GM12891 (cell line): ENCODE measurements at regions not wholly inside any gene's neighbourhood (a gene's known extent, or its start where the extent isn't known, plus 50 kb on each side); places are given as distances from the start of the nearest gene placed in this dataset.

ENCODE experiments used
- DNase-seq: peaks from one replicate; pipeline ENCODE4 v3.0.0; 2011; ENCODE audit warnings: low spot score; ENCODE audit not compliant: insufficient read length
- FAIRE-seq: peaks from 2 replicates; lab custom pipeline; 2011; peaks lifted over from hg19 to GRCh38; lab: Jason Lieb, UNC
- PAX5 ChIP-seq: IDR thresholded peaks from 2 replicates; pipeline ENCODE4 v1.6.1; 2011; ENCODE audit warnings: low read length, moderate library complexity, mild to moderate bottlenecking; ENCODE audit not compliant: insufficient read depth, severe bottlenecking
- POLR2A ChIP-seq: IDR thresholded peaks from 2 replicates; pipeline ENCODE4 v1.6.1; 2011; ENCODE audit warnings: low read depth, low read length, control low read depth
- POLR2AphosphoS5 ChIP-seq: IDR thresholded peaks from 2 replicates; pipeline ENCODE4 v1.6.1; 2011; ENCODE audit warnings: low read depth, low read length, control low read depth
- POU2F2 ChIP-seq: IDR thresholded peaks from 2 replicates; pipeline ENCODE4 v1.6.1; 2011; ENCODE audit warnings: low read depth, mild to moderate bottlenecking, control low read depth, low read length, moderate library complexity
- SPI1 ChIP-seq: IDR thresholded peaks from 2 replicates; pipeline ENCODE4 v1.6.1; 2011; ENCODE audit warnings: low read depth, low read length, control low read depth
- TAF1 ChIP-seq: IDR thresholded peaks from 2 replicates; pipeline ENCODE4 v1.6.1; 2011; ENCODE audit warnings: low read depth, low read length, control low read depth

DNA sequence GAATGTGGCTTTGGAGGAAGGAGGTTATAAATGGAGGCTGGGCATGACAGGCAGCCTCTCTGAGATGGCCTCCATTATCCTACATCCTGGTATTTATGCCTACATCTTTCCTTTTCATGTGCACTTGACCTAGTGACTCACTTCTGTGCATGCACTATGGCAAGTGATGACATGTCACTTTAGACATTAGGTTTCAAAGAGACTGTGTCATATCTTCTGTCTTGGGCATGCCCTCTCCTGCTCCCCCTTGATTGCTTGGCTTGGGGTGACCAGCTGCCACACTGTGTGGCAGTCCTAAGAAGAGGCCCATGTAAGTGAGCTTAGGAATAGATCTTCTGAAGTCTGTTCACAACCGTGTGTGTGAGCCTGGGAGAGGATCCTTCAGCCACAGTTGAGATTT, 472.8 kb downstream of the FGF9 start:
- TF ChIP-seq PAX5: no peak
- no peak for TF ChIP-seq POLR2AphosphoS5
- TF ChIP-seq POU2F2: no peak
- TF ChIP-seq TAF1: no peak
- TF ChIP-seq SPI1: no peak
- no peak for TF ChIP-seq POLR2A
- no peak for FAIRE-seq
- no peak for DNase-seq

DNA sequence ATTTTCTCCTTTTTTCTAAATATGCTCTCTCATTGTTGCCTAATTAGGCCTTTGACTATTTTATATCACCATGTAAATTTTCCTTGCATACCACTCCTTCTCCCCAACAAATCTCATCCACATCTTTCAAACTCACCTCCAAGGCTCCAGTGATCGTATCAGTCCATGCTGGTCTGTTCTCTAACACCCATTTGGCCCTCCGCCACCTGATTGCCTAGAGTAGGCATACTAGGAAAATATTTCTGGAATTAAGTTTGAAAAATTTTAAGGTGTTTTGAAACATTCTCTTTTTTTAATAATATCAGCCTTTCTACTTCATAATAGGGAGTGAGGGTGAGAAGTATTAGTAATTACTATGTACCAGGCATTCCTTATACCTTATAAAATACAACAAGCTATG, 473.9 kb downstream of the FGF9 start:
- FAIRE-seq: no peak
- no peak for TF ChIP-seq TAF1
- no peak for TF ChIP-seq PAX5
- TF ChIP-seq SPI1: no peak
- no peak for TF ChIP-seq POLR2A
- no peak for TF ChIP-seq POLR2AphosphoS5
- TF ChIP-seq POU2F2: no peak
- DNase-seq: no peak

DNA sequence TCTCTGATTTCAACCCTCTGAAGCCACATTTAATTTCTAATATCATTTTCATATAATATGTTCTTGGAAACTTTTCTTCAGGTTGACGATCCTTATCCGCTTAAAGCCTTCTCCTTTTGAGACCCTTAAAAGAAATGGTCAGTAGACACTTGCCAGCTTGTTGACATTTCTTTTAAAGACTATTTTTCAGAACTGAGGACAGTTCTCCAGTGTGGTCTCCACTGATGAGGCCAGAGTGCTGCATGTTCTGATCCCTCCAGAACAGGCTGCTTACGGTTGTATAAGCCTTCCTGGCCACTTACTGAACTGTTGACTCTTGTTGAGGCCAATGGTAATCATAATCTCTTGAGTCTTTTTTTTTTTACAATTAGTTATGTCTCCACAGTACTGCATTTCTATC, 477.3 kb downstream of the FGF9 start:
- FAIRE-seq: no peak
- TF ChIP-seq POLR2A (no peak), PAX5 (no peak), TAF1 (no peak), POU2F2 (no peak), POLR2AphosphoS5 (no peak), SPI1 (no peak)
- DNase-seq: no peak

DNA sequence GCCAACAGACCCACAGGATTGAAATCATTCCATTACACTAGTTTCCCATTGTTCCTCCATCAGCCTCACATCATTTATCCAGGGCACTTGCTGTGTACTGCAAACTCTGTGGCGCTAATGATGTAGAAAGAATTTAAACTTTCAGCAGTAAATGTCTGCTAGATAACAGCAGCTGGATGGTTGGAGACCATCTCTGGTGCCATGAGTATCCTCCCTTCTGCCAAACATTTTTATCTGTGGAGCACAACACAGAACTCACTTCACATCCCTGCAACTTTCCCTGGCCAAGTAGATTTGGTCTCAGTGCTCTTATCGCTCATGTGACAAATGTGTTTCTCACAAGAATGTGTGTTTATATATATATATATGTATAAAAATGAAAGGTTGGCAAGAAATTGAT, 481.9 kb downstream of the FGF9 start:
- DNase-seq (no peak), FAIRE-seq (no peak)
- TF ChIP-seq POLR2AphosphoS5 (no peak), POLR2A (no peak), SPI1 (no peak), PAX5 (no peak), POU2F2 (no peak), TAF1 (no peak)

DNA sequence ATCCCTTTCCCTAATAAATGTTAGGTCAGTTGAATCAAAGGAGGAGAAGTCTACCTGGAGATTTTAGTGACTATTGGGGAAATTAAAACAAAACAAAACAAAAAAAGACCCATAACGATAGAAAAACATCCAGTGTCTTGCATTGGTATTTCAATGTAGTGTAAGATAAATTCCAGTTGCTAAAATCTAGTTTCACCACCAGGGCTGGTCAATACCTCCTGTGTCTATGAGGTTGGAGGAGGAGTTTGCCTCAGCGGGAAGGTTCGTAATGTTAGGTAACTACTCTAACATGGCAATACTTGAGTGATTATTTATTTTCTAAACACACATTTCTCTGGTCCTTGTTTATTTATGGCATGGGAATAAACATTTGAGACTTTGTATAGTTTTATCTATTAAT, 483.2 kb downstream of the FGF9 start:
- DNase-seq: no peak
- no peak for FAIRE-seq
- TF ChIP-seq SPI1 (no peak), POLR2A (no peak), TAF1 (no peak), PAX5 (no peak), POU2F2 (no peak), POLR2AphosphoS5 (no peak)

DNA sequence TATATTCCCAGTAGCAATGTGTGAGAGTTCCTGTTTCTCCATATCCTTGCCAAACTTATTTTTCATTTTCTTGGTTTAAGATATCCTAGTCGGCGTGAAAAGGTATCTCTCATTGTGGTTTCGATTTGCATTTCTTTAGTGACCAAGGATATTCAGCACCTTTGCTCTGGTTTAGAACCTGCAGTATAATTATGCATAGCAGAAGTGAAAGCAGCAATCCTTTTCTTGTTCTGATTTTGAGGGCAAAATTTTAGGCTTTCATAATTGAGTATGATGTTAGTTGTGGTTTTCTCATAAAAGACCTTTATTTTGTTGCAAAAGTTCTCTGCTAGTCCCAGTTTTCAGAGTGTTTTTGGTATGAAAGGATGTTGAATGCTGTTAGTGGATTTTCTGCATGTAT, 491.0 kb downstream of the FGF9 start:
- TF ChIP-seq TAF1 (no peak), SPI1 (peak; percentile 94), PAX5 (no peak), POU2F2 (peak; percentile 76)
- no peak for FAIRE-seq
- no peak for DNase-seq

DNA sequence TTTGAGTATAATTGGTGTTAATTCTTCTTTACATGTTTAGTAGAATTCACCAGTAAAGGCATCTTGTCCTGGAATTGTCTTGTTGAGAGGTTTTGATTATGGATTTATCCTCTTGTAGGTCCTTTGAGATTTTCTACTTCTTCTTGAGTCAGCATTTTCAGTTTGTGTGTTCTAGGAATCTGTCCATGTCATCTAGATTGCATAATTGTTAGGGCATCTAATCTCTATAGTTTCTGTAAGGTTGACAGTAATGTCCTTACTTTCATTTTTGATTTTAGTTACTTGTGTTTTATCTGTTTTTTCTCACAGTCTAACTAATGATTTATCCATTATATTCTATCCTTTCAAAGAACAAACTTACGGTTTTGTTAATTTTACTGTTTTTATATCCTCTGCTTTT, 492.0 kb downstream of the FGF9 start:
- FAIRE-seq: no peak
- TF ChIP-seq POLR2AphosphoS5 (no peak), SPI1 (no peak), TAF1 (no peak), PAX5 (no peak), POLR2A (no peak), POU2F2 (no peak)
- DNase-seq: no peak

DNA sequence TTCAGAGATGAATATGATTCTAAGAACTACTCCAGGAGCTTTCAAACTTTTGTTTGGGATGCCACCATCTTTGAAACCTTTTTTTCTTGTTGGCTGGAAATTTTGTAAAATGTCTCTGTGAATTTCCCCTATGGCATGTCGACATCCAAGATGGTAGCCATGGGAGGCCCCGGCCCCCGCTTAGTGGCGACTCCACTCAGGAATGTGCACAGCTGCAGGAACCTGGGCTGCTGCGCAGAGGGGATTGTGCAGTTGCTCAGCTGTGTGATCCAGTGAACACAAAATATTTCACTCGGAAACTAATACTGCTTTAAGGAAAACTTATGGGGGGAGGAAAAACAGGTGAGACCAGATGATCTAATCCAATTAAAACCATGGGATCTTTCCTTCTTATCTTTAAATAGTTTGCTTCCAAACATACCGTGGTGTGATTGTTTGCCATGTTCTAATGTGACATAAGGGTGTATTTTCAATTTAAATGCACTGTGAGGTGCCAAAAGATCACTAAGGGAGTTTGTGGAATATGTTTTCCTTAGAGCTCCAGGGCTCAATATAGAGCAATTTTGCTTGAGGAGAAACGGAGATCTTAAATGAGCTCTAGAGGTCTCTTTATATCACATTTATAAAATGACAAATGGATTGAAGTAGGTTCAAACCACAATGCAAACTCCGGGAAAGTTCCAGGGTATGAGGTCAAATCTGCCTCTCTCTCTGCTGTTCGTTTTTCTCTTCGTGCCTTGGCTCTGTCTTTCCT, 497.7 kb downstream of the FGF9 start:
- no peak for FAIRE-seq
- DNase-seq: no peak
- no peak for TF ChIP-seq TAF1
- TF ChIP-seq POLR2AphosphoS5: no peak
- TF ChIP-seq PAX5: no peak
- TF ChIP-seq POLR2A: no peak
- TF ChIP-seq SPI1: no peak
- TF ChIP-seq POU2F2: no peak

DNA sequence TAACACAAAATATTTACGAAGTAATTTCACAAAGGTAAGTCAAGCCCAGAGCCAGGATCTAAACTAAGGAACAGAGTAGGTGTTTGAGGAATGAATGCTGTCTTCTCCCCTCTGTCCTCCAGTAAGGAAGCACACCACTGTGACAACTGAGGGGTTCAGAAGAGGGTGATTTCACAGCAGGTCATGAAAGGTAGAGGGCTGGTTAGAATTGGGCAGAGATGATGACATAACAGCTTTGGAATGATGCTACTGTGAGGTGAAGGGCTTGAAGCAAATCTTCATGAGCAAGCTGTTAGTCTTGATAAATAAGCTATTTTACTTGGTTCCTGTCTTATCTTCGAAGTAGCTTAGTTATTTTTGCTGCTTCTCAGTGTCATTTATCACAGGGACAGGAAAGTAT, 498.6 kb downstream of the FGF9 start:
- TF ChIP-seq POU2F2 (no peak), SPI1 (no peak), TAF1 (no peak), POLR2AphosphoS5 (no peak), PAX5 (no peak), POLR2A (no peak)
- no peak for FAIRE-seq
- DNase-seq: no peak

DNA sequence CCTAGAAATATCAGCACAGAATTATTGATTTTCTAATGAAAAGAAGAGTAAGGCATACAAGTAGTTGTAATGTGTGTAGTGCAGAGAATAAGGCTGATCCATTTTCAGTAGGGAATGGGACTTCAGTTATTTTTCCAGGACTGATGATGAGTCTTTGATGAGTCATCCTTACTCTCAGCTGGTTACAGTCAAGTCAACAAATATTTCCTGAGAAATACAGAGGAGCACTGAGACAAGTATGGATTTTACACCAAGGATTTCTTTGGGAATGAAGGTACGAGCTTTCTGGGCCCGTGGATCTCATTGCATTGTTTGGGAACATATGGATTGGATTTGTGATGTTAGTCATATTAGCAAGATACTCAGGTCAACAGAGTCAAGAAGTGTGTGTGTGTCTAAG, 502.7 kb downstream of the FGF9 start:
- DNase-seq (no peak), FAIRE-seq (no peak)
- no peak for TF ChIP-seq SPI1

DNA sequence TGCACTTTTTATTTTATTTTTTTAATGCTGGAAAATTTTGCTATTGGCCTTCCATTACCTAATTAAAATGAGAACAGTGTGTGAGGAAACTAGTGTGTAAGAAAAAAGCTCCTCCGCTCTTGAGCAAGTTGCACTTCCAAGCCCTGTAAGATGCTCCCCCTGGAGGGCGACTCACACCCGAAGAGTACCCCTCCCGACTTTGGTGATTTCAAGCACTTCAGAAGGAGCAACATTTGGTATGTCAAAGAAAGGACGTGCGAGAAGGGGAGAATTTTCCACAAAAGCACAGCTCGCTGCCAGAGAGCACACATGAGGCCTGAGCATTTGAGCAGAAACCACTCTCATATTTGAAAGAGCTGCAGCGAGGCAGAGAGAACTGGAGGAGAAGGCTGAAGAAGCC, 504.4 kb downstream of the FGF9 start:
- no peak for FAIRE-seq
- TF ChIP-seq POU2F2: no peak
- TF ChIP-seq POLR2AphosphoS5: no peak
- no peak for TF ChIP-seq SPI1
- no peak for TF ChIP-seq POLR2A
- TF ChIP-seq TAF1: no peak
- no peak for TF ChIP-seq PAX5
- no peak for DNase-seq
